T-helper 2 cell treated with Interferon-gamma antibody and Interleukin-4, amounts not matched to agents 100 ng/mL and 5 ng/mL, for 36 hours (primary cell): ENCODE measurements at regions not wholly inside any gene's neighbourhood (a gene's known extent, or its start where the extent isn't known, plus 50 kb on each side); places are given as distances from the start of the nearest gene placed in this dataset.

Experiments used
- intact Hi-C: fragments of 100-400 bp; cut with micrococcal nuclease; formaldehyde crosslinking; loops from one replicate; pipeline ENCODE4 v1.15.1; 2023

- intact Hi-C loops = no loop called here
Observed at GRCh38 chr18:44388329-44388728, 292.4 kb upstream of the SETBP1 start.

- intact Hi-C loops = no loop called here
Observed at GRCh38 chr18:44392933-44393332, 287.8 kb upstream of the SETBP1 start.

GRCh38 chr18:44393406-44393805 lies 287.3 kb upstream of the SETBP1 start:
- intact Hi-C loops = no loop called here

- intact Hi-C loops = no loop called here
Observed at GRCh38 chr18:44396550-44396949, 284.1 kb upstream of the SETBP1 start.

GRCh38 chr18:44409071-44409470 lies 271.6 kb upstream of the SETBP1 start:
- intact Hi-C loops = no loop called here

- intact Hi-C loops = no loop called here
Observed at GRCh38 chr18:44409515-44409914, 271.2 kb upstream of the SETBP1 start.

GRCh38 chr18:44410740-44411139 lies 269.9 kb upstream of the SETBP1 start:
- intact Hi-C loops = no loop called here

- intact Hi-C loops = no loop called here
Observed at GRCh38 chr18:44411262-44411905, 269.3 kb upstream of the SETBP1 start.

- intact Hi-C loops = no loop called here
Observed at GRCh38 chr18:44411976-44412375, 268.7 kb upstream of the SETBP1 start.

- intact Hi-C loops = no loop called here
Observed at GRCh38 chr18:44423814-44424644, 256.7 kb upstream of the SETBP1 start.

GRCh38 chr18:44424645-44425035 lies 256.0 kb upstream of the SETBP1 start:
- intact Hi-C loops = no loop called here

GRCh38 chr18:44425161-44425560 lies 255.5 kb upstream of the SETBP1 start:
- intact Hi-C loops = no loop called here

GRCh38 chr18:44437603-44438002 lies 243.1 kb upstream of the SETBP1 start:
- intact Hi-C loops = no loop called here

- intact Hi-C loops = no loop called here
Observed at GRCh38 chr18:44450226-44450625, 230.5 kb upstream of the SETBP1 start.

- intact Hi-C loops = no loop called here
Observed at GRCh38 chr18:44452346-44452745, 228.3 kb upstream of the SETBP1 start.

- intact Hi-C loops = no loop called here
Observed at GRCh38 chr18:44453505-44453904, 227.2 kb upstream of the SETBP1 start.

- intact Hi-C loops = no loop called here
Observed at GRCh38 chr18:44458777-44459176, 221.9 kb upstream of the SETBP1 start.

- intact Hi-C loops = no loop called here
Observed at GRCh38 chr18:44464398-44465180, 216.1 kb upstream of the SETBP1 start.

GRCh38 chr18:44465381-44465841 lies 215.3 kb upstream of the SETBP1 start:
- intact Hi-C loops = no loop called here

- intact Hi-C loops = no loop called here
Observed at GRCh38 chr18:44466997-44467396, 213.7 kb upstream of the SETBP1 start.

- intact Hi-C loops = no loop called here
Observed at GRCh38 chr18:44467718-44468117, 213.0 kb upstream of the SETBP1 start.
